GM21529 (cell line): ENCODE measurements at regions not wholly inside any gene's neighbourhood (a gene's known extent, or its start where the extent isn't known, plus 50 kb on each side); places are given as distances from the start of the nearest gene placed in this dataset.

Experiments
- ATAC-seq: cut with Tn5 transposase; IDR thresholded peaks from one replicate; pipeline ENCODE4 v1.9.1; 2021; ENCODE audit not compliant: unreplicated experiment

DNA sequence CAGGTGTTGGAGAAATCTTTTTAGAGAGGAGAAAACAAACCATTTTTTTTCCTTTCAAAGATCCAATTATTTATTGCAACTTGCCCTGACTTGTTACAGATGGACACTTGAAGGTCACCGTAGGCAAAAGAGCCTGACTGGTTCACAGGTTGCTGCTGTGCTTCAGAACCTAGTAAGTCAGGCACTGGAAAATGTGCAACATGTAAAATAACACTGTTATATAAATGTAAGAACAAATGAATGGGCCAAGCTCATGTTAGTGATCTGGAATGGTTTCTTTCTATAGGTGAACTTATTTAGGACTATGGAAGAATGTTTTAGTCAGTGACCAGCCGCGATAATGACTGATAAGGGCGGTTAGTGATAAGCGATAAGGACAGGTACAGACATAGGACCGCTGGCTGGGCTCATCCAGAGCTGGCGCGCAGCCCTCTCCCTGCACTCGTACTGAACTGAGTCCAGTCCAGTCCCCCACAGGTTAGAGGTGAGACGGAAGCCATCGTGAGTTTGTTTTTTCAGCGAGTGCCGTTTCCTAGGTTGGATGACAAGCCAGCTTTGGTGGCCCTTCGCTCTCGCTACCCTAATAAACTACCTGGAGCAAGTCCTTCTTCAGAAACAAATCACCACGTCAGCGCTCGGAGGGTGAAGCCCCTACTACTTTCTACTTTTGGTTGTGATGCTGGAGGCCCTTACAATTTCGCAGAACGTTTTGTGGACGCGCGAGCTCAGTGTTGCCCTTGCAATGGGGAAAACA, 94.4 kb upstream of the PRDM1 start:
- ATAC-seq = peak; percentile 30

DNA sequence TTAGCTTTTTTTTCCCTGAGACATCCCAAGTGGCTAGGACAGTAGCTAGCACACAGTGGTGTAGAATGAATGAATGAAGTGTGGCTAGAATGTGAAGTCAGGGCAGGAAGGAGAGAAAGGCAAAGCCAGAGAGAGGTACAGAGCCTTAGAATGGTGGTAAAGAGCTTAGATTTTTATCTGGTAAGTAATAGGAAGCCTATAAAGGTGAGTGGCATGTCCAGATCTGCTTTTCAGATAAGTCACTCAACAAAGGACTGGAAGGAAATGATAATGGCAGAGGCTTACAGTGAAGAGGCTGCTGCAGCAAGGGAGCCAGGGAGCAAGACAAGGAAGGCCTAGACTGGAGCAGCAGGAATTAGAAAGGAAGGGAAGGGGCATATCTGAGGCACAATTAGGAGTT, 96.0 kb upstream of the PRDM1 start:
- ATAC-seq = no peak

DNA sequence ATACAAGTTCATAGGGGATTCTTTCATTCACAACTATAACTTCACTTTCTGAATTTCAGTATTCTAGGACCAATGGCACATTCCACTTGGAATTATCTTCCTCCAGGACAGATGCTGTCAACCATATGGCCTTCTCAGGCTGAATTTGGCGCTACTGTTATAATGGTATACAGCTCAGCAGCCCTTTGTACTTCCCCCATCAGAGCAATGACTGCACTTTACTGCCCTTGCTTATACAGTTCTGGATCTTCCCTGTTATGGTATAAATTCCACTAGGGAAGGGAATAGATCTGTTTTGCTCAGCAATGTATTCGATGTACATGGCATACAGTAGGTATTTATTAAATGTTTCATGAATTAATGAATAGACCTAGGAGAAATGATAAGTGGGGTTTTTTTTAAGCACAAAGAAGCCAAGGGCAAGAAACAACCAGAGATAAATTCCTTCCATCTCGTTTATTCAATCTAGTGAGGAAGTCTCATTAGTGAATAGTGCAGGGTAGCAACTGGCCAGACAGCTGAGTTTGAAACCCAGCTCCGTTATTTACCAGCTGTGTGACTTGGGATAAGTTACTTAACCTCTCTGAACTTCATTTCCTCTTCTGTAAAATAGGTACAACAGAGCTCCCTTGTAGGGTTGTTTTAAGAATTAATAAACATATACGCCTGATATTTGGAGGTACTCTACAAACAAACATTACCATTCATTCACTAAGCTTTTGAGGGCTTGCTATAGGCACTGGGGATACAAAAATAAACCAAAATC, 97.1 kb upstream of the PRDM1 start:
- no peak for ATAC-seq

DNA sequence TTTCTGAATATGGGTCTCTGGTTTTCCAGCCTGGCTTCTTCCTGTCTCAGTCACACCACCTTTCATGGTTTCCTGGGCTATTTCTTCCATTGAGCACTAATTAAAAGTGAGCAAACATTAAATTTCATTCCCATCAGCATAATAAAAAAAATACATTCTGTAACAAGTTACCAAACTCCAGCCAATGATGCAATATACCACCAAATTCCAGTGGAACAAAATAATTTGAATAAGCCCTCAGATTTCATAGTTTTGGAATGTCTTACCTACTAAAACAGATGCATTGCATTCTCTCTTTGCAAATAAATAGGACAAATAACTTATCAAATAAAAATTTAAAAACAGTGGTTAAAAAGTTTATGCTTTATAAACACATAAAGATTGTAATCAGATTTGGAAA, 97.8 kb upstream of the PRDM1 start:
- no peak for ATAC-seq

DNA sequence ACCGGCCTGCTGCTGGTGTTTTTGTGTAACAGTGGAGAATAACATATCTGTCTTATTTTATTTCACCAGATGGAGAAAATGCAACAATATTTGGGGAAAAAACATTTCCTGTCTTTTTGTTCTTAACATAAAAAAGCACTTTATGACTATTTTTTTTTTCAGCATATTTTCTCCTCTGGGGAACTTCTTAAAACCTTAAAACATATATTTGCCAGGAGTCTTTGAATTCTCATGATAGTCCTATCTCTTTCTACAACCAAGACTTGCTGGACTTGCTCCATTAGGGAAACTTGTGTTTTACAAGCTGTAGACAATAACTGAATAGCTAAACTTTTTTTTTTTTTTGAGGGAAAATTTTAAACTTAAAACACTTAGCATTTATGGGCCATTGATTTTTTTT, 98.6 kb upstream of the PRDM1 start:
- ATAC-seq = no peak

DNA sequence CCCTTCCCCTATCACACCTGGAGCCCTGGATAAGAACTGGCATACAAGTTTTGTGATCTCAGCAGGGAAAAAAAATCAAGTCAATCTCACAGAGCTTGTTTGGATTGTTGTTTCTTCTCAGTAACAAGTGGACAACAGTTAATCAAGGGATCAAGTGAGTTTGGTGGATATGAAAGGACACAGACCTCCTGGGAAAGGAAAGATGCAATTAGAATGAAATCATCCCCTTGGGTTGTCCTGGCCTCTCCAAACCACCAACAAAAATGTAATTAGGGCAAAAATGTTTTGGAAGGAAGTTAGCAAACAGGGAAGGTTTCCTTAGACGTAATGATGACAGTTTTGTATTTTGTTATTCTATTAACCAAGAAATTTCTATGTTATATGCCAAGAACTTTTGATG, 99.1 kb upstream of the PRDM1 start:
- ATAC-seq = no peak

DNA sequence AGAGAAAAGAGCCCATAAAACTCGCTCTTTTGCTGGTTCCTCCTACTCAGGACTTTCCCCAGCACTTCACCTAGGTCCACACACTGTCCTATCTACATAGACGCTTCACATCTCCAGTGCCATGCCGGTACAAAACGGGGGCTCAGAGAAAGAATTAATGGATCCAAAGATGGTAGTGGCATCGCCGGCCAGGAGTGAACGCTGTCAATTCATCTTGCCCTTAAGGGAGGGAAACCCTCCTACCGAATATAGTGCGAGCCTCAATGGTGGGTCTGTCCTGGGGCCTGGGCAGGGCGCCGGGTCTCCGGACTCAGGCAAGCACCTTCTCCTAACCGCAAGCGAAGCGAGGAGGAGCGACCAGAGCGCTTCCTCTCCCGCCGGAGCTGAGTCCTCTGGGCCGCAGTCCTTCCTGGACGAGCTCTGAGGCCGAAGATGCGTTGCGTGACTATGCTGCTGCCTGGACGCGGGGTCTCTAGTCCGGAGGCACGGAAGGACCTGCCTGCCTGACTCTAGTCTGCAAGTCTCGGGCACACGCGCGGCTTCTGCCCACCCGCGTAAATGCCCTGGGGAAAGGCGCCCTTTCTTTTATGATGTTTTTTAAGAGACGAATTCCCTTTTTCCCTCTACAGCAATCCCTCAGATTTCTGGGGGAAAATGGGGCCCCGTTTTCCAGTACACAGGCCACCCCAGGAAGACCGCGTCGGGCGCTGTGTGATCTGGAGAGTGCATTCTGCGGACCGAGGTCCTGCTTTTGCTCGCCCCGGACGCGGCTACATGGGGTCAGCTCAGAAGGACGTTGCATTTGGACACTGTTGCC, 100.1 kb upstream of the PRDM1 start:
- ATAC-seq = no peak

DNA sequence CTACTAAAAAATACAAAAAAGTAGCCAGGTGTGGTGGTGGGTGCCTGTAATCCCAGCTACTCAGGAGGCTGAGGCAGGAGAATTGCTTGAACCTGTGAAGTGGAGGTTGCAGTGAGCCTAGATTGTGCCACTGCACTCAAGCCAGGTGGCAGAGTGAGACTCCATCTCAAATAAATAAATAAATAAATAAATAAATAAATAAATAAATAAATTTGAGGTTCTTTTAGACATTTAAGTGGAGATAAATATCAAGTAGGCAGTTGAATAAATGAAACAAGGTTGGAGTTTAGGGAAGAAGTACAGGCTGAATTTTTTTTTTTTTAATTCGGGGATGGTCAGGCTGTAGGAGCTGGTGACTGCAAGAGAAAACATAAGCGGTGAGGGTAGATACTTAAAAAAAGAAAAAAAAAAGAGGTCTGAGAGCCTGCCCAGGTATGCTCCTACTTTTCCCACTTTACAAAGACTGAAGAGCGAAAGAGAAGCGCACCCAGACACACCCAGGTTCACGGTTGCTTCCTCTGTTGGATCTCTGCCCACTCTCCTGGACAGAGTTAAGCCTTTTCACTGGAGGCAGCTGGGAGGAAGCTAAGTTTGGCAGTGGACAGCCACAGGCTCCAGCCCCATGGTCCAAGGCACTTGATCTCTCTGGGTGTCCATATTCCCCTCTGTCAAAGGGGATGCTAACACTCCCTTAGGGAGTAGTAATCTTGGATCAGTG, 100.9 kb upstream of the PRDM1 start:
- ATAC-seq = no peak

DNA sequence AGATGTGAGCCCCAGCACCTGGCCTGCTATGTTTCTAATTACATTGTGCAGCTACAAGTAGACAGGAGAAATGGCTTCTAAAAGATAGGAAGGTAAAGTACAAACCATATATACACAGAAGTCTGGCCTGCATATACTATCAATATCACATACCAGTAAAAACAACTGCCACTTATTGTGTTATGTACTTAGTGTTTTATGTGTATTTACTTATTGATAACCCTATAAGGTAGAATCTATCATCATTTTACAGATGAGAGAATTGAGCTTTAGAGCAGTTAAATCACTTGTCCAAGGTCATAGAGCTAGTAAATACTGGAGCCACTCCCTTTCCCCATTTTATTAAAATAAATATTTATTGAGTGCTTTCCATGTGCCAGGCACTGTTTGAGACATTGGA, 102.4 kb upstream of the PRDM1 start:
- no peak for ATAC-seq

DNA sequence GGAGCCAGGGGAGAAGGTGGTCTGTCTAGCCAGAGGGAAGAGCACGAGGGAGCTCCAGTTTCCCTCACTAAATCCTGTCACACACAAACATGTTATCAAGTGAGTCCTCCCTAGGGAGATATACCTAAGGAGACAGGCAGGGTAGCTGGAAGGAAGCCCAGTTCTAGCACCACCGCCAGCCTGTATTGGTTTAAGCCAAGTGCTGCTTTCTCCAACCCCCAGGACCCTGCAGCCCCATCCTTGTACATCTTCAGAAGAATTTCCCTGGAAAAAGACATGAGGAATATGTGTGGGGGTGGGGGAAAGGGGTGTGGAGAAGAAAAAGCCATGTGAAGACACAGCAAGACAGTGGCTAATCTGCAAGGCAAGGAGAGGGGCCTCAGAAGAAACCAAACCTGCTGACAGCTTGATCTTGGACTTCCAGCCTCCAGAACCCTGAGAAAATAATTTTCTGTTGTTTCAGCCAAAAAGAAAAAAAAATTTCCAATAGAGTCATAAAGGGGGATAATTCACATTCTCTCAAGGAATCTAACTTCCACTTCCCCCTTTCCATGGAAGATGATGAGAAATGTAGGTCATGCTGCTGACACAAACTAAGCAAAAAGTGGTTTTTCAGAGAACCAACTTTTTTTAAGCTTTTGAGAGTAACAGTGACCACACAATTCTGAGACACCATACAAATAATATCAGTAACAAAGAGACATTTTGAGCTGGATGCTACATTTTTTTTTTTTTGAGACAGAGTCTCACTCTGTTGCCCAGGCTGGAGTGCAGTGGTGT, 103.2 kb upstream of the PRDM1 start:
- ATAC-seq = no peak

DNA sequence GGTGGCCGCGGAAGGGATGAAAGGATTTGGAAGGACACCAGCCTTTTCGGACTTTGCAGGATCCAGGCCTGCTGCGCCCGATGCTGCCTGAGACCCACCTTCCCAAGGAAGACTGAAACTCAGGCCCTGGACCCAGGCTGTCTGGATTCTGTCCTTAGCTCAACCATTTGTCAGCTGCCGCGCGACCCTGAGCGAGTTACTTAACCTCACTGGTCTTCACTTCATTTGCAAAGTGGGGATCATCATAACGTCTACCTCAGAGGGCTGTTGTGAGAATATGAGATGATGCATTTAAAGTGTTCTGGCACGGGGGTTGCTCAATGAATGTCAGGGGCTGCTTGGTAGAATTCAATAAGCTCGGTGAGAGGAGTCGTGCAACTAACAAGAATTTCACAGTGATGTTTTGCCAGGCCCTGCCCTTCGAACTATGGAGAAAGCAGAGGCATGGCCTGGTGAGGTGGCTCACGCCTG, 104.2 kb upstream of the PRDM1 start:
- no peak for ATAC-seq

DNA sequence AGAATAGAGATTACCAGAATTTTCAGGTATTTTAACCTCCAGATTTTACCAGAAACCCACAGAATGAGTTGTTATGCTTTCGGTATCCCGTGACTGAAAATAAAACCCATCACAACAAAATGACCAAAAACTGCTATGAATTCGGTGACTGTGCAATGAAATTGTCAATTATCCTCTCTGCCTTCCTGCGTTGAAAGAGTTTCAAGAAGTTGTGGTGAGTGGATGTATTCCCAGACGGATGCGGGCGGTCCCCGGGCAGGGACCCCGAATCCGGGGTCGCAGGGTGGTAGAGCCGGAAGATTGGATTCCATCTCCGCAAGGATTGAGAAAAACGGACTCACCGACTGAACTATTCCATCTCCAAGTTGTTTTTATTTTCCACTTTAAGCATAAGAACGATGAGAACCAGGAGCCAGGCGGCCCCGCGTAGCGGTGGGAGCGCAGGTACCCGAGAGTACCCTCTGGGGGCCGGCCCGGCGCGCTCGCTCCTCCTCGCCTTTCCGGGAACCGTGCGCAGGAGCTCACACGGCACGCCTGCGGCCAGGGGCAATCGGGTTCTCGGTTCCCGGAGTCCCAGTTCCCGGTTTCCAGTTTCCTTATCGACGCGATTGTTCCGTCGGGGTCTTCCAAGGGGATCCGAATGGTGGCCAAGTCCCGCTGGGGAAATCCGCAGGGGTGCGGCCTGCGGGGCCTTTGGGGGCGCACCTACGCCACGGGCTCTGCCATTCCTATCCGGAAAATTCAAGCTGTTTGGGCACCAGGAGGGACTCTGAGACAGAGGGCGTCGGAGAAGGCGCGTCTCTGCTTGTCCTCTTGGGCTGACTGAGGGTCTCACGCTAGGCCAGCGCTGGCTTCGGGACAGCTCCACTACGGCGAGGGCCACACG, 104.9 kb upstream of the PRDM1 start:
- no peak for ATAC-seq

DNA sequence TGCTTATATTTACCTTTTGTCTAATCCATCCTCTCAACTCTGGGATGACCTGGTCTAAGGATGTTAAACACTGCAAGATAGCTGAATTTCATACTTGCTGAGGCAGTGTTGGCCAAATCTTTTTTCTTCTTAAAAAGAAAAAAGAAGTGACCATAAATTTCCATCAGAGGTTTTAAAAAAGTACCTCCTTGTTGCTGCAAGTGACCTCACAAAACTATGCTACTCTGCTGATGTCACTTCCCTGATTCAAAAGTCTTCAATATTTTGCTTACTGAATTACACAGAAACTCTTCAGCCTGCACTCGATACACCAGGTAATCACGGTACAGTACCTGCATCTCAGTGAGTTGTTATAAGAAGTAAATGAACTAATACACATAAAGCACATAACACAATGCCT, 107.2 kb upstream of the PRDM1 start:
- no peak for ATAC-seq

DNA sequence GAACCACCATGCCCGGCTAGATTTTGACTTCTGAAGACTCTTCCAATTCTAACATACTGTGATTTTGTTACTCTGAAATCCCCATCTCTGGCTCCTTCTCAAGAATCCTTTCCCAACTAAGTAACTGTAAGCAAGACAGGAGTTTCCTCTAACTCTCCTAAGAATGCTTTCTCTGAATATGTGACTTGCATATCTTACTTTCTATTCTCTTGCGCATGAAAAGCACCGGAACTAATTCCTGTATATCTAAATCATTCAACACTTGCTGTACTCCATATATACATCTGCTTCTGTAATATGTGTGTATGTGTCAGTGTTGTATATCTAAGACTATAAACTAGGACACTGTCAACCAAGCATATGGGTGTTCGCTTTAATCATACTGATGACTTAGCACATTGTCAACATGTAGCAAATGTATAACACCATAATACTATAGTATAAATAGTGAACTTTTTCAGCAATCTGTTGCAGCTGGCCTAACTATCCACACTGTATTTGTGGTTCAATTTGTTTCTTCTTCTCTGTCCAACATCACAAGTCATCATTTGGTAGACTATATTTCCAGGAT, 108.1 kb upstream of the PRDM1 start:
- no peak for ATAC-seq

DNA sequence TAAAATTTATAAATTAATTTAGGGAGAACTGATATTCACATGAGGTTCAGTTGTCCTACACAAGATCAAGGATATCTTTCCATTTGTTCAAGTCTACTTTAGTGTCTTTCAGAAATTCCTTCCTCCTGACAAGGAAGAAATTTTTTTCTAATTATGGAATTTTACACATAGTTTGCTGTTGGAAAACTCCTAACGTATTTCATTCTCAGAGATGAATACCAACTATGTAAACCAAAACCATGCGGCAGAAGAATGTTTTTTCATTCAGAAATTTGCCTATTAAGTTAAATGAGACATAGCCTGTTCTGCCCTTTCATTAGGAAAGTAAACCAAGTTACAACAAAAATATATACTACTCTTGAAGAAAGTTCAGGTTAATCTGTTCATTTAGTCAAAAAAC, 111.2 kb upstream of the PRDM1 start:
- no peak for ATAC-seq

DNA sequence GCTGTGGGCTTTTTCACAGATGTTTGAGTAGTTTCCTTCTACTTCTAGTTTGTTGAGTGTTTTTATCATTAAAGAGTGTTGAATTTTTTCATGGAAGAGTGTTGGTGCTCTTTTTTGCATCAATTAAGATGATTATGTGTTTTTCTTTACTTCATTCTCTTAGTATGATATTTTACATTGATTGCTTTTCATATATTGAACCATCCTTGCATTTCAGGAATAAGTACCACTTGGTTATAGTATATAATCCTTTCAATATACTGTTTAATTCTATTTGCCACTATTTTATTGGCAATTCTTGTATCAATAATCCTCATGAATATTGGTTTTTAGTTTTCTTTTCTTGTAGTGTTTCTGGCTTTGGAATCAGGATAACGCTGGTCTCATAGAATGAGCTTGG, 113.7 kb upstream of the PRDM1 start:
- ATAC-seq = no peak

DNA sequence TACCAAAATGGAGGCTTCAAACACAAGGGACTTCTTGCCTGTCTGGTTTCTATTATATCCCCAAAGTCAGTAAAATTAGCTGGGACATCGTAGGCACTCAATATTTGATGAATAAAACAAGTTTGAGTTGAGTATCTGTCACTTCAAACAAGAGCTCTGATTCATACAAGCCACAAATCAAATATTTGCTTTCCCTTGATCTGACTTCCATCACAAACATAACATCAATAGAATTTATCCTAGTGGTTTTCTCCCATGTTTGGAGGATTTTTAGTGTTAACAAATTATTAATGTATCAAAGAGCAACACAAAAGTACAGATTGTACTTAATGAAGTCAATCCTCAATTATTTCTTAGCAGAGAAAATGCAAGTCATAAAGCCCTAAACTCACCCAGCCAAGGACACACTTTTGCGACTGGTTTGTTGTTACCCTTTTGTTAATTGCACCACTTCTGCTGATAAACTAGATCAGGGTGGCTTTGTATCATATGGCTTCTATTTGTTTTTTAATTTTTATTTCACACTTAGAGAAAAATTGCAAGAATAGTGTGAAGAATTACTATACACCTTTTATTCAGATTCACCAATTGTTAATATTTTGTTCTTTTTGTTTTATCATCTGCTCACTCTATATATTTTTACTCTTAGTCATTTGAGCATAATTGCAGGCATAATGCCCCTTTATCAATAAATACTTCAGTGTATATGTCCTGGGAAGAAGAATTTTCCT, 117.4 kb upstream of the PRDM1 start:
- ATAC-seq = no peak

DNA sequence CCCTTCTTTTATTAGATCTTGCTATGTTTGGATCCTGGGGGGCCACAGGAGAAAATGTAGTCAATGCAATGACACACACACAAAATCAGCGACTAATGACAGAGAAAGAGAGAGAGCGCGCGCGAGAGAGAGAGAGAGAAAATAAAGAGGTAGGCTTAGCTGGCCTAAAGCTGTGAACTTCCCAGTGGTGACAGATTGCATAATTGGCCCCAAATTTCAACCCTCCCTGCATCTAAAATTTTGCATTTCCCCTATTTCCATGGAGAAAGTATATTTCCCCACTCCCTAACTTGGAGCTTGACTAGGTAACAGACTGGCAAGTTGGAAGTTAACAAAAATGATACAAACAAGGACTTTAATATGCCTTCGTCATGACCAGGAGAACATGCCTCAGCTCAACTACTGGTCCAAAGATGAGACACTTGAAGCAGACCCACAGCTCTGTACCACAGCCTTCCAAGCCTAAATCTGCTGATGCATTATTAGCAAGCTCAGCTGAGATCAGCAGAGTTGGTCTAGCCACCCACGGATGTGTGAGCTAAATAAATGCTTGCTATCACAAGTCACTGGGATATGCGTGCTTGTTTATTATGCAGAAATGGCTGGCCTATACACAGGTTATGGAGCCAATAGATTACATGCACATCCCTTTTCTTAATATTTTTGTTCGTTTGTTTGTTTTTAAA, 118.1 kb upstream of the PRDM1 start:
- no peak for ATAC-seq
